NCI-H748 (cell line): ENCODE measurements at regions not wholly inside any gene's neighbourhood (a gene's known extent, or its start where the extent isn't known, plus 50 kb on each side); places are given as distances from the start of the nearest gene placed in this dataset.
"Not testable (repeated sequence)": the region's sequence is repeated elsewhere in the genome, so short reads cannot be mapped to it uniquely, and the experiment has no call there.

Experiments used
- DNase-seq: peaks from one replicate; lab custom pipeline; 2025; ENCODE audit not compliant: unreplicated experiment; lab: John Stamatoyannopoulos, UW

DNA sequence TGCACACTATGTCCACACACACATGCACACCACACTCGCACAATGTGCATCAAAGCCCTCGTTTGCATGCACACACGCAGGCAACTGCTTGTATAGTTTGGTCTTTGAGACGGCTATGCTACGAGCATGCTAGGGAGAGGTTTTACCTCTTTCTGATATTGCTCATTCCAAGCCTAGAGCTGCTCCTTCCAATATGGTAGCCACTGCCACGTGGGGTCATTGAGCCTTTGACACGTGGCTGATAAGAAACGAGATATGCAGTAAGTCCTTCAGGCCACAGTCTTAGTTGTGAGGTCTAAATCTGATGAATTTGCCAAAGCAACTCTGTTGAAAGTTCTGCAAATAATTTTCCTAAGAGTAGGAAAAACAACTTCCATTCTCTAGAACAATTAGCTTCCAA, 204.4 kb downstream of the KLF6 start:
- no peak for DNase-seq

DNA sequence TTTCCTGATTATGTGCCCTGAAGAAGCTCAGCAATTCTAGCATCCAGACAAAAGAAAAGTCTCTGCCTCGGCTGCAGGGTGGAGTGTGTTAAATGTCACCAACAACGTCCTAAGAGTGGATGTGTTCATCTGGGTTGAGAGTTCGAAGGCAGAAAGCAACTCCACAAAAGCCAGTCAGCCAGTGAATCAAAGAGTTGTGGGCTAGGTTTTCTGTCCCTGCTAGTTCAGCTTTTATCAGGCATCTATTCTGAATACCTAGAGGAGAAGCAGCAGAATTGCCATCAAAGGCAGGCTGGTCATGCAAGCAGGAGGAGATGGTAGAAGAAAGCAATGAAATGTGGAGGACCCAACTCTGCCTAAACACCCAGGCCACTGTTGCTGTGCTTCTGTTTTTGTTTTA, 205.2 kb downstream of the KLF6 start:
- DNase-seq: no peak

DNA sequence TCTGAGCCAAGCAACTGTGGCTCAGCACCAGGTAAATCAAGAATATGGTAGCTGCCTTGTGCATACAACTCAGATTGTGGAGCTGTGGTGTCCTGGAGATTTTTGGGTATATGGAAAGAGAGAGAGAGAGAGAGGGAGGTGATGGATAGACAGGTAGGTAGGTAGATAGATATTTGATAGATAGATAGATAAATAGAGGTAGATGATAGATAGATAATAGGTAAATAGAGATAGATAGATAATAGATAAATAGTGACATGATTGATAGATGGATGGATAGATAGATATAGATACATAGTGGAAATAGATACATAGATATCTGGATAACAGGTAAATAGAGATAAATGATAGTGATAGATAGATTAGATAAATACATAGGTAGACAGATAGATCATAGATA, 206.3 kb downstream of the KLF6 start:
- no peak for DNase-seq

DNA sequence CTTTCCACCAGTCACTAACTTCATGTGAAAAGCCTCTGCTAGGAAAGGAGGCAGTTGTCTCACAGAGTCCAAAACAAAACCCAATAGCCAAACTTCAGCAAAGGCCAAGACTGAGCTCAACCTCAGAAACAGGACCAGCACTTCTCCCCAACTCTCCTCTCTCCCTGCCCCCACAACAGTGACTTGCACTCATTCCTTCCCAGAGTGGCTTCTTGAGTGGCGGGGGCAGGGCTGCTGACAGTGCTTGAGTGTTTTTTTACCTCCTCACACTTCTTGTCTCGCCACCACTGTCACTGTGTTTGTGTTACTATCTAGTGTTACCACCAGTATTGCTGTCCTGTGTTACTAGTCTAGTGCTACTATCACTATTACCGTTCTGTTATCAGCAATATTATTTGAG, 206.8 kb downstream of the KLF6 start:
- no peak for DNase-seq

DNA sequence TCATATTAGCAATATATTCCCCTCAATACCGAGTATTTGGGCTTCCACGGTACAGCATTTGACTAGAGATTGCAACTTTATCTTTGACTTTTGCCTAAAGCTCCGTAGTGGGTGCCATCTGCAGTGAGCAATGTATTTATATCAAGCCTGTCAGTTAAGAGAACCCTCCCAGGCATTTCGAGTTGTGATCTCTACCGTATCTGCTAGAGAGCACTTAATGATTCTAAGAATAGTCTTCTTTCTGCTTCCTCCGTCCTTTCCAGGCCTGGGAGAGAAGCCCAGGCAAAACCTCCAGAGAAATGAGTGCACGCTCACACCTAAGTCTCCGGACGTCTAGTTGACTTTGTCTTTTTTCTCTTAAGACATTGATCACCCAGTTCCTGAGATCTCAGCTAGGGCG, 210.6 kb downstream of the KLF6 start:
- DNase-seq: no peak

DNA sequence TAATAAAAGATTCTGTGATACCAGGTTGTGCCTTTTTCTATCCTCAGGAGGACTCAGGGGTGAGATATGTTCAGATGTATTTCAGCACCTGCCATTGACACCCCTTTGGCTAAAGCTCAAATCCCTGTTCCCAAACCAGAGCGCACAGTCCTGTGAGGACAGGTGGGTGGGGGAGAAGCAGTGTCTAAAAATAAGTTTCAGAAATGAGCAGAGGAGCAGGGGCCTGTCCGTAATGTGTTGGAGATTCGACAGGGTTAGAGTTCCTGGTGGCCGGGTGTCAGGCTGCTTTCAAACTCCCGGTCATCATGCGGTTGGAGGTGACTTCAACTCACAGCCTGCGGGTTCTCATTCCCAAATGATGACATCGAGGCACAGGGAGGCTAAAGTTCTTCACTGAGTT, 211.5 kb downstream of the KLF6 start:
- DNase-seq: no peak

DNA sequence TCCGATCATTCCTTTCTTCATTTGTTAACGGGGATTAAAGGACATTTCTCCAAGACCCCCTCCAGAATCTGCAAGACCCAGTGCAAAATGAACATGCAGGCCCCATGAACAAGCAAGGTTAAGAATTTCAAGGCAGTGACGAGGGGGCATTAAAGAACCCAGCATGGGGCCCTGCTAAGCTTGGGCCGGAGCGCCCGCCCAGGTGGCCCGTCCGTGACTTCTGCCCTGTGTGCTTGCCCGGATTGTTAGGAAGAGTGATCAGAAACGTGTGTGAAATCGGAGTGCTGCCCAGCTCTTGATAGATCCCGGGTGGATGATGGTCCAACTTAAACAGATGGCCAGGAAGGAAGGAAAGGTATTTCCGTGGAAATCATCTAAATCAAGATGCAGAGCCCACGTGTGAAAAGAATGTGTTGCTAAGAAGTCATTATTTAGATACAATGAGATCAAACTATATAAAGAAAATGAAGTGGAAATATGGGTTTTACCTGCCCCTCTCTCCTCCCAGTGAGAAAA, 213.6 kb downstream of the KLF6 start:
- DNase-seq: no peak

DNA sequence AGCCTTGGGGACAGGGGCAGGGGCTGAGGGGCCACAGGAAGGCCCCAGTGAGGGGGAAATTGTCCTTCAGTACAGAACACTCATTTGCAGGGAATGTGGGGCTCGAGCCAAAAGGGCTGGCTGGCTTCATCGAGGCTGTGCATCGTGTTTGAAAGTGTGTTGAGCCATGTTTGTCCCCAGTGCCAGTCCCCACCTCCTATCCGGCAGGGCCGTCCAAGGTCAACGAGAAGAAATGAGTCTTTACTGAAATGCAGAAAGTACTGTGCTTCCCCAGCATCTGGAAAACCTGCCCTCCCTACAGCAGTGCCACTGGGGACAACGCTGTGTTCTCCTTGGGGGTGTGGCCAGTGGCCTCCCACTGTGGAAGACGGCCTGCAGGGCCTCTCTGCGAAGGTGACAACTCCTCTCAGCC, 214.1 kb downstream of the KLF6 start:
- no peak for DNase-seq

DNA sequence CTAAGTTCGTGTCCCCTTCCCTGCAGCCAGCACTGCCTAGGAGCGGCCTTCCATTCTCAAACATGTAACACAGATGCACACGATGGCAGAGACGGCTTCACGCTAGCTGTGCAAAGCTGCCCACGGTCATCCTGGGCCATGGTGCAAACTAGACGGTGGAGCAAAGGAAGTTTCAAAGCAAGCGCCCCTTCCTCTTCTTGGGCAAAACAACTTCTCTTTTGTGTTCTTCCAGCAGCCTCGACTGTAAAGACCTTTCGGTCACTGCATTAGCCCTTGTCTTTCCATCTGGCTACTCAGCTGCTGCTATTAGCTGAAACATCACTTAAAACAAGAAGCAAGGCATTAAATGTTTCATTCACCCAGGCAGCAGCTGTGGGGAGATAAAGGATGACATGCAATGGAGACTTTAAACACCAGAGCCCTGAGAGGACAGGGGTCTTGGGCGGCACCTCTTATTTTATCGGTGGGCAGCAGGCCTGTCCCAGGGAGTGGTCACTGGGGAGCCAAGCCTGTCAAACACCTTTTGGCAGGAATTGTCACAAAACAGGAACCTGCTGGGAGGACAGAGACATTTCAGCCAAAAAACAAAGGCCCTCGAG, 214.8 kb downstream of the KLF6 start:
- DNase-seq: peak; percentile 33

DNA sequence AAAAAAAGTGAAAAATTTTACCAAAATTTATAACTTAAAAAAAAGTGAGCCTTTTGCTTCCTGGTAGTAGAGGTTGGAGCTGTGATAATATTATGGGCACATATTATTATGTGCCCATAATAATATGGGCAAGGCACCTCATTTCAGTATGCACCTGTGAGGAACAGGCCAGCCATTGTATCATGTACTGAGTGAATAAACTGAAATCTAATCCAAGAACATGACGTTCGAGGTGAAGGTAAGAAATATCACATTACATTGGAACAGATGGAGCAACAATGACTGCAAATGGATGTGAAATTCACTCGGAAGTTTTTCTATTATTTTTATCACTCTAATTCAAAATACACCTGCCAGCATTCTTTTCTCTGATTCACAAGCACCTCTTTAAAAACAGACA, 216.0 kb downstream of the KLF6 start:
- DNase-seq: peak; percentile 89

DNA sequence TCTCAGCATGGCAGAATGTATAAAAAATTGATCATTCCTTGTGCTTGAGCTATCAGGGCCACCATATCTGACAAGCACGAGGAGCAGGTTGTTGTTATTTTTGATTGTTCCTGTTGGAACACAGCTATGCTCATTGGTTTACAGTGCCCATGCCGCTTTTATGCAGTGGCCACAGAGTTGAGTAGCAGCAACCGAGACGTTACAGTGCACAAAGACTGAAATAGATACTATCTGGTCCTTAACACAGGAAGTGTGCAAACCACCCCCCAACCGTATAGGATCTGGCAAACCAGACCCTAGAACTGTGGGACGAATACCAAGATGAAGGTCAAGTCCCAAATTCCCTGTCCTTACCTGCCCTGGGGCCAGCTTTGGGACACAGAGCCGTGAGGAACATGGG, 216.6 kb downstream of the KLF6 start:
- no peak for DNase-seq

DNA sequence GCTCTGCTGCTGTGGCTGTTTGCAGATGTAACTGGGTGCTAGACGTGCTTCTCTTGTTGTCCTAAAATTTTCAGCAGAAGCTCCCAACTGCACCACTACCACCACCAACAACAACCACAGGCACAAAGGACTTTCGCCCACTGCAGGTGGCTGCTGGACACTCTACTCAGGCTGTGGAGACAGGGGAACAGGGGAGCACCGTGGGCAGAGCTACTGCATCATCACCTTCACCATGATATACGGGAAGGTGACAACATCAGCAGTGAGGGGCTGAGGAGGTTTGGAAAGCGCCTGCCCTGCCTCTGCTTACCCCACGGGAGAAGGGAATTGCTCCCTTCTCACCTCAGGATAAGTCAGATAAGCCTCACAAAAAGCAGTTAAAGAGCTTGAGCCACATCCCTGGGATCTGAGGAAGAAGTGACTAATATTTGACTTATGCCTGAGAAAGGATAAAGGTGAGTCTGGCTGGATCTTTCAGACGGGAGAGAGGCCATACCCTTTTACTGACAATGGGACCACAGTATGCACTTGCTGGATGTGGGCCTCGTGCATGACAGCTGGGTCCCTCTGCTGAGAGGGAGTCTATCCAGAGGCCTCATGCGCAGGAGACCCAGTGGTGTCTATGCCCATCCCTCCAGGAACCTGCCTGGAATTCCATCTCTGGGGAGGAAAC, 217.6 kb downstream of the KLF6 start:
- DNase-seq: no peak

DNA sequence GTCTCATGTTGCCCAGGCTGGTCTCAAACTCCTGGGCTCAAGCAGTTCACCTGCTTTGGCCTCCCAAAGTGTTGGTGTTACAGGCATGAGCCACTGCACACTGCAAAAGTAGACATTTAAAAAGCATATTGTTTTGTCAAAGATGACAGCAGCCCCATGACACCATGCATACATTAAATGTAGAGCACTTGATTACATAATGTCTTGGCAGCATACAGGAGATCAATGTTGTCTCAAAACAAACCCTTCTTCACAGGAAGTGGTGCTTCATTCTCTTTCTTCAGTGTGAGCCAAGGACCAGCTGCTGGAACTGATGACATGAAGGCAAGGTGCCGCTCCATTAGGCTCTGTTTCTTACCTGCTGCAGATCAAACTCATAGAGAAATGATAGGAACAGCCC, 218.4 kb downstream of the KLF6 start:
- DNase-seq: no peak

DNA sequence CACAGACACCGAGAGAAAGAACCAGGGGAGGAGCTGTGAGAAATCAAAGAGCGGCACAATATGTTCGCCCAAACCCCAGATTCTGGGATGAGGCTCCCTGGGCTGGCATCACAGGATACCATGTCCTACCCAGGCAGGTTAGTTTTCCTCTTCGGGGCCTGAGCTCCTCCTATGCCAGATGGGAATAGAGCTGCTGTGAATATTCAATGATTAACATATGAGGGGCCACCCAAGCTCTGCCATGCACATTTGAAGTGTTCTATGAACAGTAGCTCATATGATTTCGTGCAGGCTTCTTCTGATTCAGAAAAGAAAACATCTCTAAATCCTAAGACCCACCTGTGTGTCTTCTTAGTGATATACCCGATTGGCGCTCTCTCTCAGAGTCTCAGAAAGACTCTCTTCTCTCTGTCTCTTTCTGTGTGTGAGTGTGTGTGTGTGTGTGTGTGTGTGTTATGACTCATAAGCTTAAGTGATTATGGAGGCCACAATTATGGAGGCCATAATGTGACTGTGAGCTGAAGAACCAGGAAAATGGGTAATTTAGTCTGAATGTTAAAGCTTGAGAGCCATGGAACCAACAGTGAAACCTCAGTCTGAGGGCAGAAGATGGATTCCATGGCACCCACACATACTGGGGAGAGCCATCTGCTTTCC, 220.5 kb downstream of the KLF6 start:
- no peak for DNase-seq

DNA sequence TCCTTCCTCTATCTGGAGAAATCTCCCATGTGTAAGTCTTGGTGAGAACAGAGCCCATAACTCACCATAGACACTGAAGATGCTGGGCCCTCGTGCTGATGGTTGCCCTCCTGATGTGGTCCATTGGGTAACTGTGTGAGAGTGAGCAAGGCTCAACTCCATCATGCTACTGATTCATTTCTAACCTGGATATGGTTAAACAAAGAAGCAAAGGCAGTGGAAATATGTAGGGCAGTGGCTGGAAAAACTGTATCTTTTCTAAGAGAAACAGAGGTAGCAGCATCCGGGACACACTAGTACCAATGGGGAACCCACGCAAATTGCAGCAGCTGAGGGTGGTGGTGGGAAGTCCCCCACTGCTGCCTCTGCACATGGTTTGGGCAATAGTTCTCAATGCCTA, 221.7 kb downstream of the KLF6 start:
- DNase-seq: no peak

DNA sequence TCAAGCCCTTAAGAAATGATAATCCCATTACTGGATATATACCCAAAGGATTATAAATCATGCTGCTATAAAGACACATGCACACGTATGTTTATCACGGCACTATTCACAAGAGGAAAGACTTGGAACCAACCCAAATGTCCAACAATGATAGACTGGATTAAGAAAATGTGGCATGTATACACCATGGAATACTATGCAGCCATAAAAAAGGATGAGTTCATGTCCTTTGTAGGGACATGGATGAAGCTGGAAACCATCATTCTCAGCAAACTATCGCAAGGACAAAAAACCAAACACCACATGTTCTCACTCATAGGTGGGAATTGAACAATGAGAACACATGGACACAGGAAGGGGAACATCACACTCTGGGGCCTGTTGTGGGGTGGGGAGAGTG, 224.4 kb downstream of the KLF6 start:
- not testable (repeated sequence) for DNase-seq

DNA sequence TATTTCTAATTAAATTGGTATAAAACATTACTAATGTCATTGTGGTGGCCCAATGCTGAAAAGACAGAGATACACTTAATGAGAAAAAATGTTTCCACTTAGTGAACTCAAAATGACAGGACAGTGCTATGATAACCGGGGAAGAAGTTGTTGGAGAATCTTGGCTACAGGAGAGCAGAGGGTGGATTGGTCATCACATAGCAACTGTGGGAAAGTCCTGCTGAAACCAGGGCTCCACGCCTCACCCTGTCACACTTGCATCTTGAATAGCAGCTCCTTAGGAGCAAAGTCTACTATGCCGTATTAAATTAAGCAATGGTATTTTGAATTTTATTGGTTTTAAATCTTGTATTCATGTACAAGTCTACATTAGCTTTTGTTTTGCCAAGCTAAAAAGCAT, 225.5 kb downstream of the KLF6 start:
- DNase-seq: no peak

DNA sequence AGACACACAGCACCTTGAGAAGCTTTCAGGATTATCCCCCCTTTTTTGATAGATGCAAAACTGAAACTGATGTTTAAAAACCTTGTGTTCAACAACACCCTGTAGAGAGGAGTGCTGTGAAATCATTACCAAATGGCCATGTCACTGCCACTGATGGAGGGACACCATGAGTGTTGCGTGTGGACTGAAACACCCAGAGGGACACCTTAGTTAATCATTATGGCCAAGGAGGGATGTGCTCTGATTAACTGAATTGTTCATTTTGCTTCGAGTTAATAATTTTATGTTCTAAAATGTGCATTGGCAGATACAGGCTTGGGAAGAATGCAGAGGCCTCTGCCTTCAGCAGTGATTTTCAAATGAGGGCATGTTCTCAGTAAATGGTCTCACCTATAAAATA, 226.0 kb downstream of the KLF6 start:
- no peak for DNase-seq

DNA sequence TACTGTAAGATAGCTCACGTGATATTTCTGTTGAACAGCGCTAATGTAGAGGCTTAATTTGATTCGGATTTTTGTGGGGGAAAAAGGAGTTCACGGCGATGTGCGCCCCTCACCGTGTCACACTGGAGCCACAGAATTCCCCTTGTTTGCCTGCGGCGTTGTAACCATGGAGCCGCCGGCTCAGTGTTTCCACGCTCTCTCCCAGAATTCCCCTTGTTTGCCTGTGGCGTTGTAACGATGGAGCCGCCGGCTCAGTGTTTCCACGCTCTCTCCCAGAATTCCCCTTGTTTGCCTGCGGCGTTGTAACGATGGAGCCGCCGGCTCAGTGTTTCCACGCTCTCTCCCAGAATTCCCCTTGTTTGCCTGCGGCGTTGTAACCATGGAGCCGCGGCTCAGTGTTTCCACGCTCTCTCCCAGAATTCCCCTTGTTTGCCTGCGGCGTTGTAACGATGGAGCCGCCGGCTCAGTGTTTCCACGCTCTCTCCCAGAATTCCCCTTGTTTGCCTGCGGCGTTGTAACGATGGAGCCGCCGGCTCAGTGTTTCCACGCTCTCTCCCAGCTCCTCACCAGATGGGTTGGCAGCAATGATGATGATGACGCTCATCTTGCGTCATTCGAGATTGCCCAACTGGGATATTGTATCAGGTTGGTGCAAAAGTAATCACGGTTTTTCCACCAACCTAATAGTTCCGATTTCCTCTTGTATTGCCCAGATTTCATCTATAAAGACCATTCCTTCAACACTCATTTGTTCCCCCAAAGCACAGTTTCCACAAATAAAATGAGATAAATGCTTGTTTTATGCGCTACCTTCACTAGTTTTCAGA, 228.6 kb downstream of the KLF6 start:
- DNase-seq: not testable (repeated sequence)

DNA sequence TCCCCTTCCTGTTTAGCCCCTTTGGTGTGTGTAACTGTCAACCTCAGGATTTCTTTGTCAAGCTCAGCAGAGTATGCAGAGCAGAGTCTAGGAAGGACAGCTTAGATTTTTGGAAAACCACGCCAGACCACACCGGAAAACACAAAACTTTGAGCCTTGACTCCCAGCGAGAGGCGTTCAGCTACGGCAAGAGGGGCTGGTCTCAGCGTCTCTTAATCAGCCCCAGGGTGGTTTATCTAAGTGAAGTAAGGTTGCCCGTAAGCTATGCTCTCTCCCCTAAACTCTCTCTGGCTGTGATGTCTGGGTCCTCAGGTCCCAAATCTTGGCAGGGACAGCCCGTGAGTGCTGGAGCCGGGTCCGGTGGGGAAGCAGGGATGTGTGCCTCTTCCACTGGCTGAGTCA, 230.9 kb downstream of the KLF6 start:
- no peak for DNase-seq

DNA sequence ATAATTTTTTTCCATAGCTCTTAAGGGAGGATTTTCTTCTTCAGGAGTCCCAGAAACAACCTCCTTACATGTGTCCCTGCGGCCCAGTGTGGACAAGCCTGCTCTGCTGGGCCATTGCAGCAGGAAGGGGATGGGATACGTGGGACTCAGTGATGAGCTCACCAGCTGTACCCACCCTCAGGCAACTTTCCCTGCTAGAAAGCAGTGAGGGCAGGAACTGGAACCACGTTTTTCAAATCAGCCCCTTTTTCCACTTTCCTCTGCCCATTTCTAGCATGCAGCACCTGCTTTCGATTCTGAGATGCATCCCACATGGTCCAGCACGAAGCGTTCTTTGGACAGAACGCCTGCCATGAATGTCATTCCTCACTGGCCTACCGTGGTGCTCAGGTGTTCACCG, 232.7 kb downstream of the KLF6 start:
- no peak for DNase-seq

DNA sequence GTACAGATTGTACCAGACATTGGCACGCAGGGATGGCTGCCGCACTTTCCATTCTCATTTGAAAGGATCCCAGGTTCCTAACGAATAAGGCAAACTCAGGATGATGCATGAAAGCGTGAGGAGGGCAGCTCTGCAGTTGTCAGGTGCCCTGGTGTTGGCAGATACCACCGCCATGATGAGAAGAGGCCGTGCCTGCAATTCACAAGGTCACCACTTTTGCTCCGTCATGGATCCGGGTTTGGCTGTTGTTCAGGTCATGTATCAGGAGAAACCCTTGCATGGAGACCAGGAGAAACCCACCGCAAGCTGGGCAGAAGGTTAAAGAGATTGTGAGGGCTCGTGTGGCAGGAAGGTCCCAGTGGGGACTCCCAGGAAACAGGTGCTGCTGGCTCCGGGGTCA, 233.2 kb downstream of the KLF6 start:
- DNase-seq: no peak
